ENCODE measurements at regions not wholly inside any gene's neighbourhood (a gene's known extent, or its start where the extent isn't known, plus 50 kb on each side); places are given as distances from the start of the nearest gene placed in this dataset.

DNA sequence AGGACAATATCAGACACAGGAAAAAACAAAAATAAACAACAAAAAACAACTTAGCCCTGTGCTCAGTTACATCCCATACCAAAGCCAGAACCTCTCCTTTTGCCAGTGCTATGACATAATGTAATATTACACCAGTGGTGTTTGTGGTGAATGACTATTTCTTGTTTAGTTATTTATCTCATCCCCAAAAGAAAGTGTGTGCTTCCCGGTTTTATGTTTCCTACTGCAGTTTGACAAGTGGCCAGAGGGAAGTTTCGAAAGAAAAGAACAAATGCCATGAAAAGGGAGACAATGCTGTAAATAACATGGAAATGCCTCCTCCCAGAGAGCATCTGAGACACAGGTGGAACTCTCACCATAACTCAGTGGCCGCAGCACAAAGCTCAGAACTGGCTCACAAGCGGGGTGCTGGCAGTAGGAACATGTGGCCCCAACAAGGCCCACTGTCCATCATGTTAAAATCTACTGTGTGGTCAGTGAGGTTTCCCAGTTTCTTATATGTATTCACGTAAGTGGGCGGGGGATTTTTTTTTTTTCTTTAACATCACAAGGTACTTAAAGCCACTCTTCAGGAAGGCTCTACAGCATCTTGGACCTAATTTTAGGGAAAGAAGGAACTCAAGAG, 158.2 kb downstream of the BARHL2 start:
- DNase-seq = no peak

DNA sequence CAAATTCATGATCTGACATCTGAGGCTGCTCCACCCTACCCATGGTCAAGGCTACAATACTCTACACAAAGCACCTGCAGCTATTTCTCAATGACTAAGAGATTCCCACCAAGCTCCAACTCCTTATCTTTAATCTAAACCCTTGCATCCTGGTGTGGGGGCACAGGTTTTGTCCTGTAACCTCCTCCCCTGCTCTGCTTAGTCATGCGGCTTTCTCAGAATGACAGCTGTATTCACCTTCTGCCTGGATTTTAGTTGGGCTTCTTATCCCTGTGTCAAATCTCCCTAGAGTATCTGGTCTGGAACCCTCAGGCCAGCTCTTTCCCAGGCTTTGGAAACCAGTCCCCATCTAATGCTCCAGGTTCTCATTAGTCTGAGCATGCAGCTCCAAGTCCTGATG, 159.0 kb downstream of the BARHL2 start:
- no peak for DNase-seq

DNA sequence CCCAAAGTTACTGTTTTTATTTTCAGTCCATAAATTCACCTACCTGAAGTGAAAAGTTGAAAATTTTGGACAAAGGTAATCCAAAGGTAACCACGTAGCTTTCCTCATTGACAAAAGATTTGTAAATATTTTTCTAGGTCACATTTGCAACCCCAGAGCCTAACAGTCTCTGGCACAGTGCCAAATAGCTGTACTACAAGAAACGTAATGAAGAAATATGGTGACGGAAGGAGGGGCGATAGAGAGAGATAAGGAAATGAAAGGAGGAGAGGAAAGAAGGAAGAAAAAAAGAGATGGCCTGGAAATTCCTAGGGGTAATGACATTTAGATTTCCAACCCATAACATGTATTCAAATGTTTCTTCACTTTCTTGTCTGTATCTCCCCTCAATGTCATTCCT, 159.4 kb downstream of the BARHL2 start:
- DNase-seq = no peak

DNA sequence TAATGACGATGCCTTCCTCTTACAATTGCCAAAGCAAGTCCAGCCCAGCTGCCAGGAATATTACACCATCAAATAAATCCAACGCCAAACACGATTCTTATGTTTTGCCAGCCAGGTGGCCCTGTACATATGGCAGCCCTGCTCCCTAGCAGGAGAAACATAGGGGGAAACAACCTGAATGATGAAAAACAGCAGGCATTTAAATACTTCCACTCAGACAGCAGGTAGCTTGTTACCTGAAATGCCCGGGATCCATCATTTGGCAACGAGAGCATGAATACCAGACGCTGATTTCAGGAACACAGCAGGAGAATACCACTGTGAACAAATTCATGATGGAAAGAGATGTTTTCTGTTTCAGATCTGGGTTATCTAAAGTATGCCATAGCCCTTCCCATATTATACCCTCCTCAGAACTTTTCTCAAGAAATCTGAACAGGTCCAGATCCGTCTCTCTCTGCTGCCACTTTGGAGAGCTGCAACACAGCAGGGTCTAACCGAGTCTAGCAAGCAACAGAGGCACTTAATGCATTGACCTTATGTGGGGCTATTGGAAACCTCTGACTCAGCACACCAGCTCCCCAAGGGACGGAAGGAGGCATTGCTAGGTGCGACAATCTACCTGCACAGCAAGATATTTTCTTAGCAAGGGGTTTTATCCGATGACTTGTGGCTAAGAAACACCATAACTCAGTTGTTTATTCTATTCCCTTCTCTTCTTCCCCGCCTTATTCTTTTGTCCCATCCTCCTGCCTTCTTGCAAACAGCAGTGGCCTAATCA, 166.3 kb downstream of the BARHL2 start:
- no peak for DNase-seq

DNA sequence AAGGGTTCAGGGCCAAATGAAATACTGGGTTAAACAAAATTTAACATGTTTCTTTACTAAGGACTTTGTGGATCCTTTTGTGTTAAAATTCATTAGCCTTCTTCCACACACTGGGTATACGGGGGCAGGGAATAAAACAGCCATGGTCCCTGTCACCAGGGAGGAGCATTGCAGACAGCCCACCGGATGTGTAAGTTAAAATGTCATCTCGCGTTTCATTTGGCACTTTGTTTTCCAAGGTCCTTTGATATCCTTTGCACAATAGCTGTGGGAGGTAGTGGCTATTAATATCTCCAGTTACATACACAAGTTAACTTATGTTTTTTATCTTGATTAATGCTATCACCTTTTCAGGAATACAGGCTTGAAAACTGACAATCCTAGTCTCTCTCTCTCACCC, 172.7 kb downstream of the BARHL2 start:
- no peak for DNase-seq

DNA sequence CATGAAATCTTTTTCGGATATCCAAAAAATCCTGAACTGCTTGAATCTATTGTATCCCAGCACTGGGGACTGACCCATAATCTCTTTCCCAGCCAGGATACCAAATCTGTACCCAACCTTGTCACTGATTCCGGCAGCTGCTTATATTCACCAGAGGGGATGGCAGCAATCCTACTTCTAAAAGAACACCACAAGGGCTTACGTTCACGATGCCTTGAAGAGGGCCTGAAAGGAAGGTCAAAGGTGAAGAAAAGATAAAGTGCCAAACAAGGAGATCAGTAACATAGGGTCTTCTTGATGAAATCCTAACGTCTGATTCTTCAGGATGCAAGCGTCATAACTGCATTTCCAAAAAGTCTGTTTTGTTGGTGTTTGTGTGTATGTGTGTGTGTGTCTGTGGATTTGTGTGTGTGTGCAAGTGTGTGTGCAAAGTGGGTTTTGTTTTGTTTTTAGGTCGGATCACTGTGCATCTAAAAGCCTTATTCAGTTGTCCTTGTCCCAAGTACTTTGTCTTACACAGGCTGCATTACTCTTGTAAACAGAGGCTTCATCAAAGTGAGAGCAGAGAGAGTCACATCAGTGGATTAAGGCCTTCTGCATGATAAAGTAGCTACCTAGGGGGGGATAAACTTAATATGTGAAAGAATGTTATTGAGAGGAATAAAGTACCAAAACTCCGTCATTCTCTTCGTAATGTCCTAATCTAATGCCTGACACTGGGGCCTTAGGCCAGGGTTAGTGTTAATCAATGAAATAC, 179.3 kb downstream of the BARHL2 start:
- no peak for DNase-seq

DNA sequence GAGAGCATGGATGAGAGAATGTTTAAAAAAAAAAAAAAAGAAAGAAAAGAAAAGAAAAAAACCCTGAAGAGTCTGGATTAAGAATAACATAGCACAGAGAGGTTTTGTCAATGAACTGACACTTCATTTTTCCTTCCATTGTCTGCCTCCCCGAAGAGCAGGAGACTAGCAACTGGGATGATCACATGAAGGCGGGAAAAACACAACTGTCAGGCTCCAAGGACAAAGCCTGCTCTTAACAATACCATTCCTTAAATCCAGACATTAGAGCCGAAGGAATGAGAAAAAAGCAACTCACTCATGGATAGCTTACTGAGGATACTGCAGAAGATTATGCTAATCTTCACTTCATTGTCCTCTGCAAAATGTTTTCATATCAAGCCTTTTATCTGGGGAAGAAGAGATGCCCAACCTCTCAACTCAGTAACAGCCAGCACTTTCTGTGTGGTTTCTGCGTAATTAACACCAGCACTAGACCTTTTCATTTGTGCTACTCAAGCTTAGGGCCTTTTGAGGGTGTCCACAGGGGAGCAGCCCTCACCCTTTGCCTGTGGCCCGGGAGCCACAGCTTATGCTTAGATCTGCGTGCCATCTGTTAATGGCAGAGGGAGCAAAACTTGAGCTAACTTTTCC, 182.3 kb downstream of the BARHL2 start:
- no peak for DNase-seq

DNA sequence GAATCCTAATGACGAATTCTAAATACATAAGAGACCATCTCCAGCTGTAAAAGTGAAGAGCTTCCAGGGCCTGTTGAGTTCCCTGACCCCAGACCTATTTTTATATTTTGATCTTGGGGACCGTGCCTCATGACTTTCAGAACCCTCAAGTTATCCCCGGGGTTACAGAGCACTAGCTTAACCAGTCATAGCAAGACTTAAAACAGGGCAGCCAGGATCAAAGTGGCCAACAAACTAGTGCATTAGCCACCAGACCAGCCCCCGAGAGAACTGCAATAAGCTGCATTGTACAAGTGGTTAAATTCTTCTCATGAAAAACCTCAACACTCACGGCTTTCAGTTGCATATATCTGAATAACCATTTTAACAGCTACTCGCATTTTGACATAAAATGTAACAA, 183.0 kb downstream of the BARHL2 start:
- no peak for DNase-seq

DNA sequence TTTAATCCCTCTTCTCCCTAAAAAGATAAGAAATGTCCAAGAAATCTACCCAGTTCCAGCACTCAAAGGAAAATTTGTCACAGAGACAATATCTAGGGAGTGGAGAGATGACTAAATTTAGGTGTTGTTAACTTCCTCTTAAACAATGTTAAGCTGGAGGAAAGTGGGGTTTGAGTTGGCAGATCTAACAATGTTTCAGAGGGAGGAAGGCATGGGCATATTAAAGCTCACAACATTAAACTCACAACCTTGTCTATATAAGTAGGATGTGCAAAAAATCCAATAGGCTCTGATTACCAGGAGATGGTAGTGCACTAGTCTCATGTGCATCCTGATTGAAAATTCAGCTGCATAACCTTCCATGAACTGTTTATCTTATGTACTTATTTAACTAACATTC, 190.1 kb downstream of the BARHL2 start:
- no peak for DNase-seq

DNA sequence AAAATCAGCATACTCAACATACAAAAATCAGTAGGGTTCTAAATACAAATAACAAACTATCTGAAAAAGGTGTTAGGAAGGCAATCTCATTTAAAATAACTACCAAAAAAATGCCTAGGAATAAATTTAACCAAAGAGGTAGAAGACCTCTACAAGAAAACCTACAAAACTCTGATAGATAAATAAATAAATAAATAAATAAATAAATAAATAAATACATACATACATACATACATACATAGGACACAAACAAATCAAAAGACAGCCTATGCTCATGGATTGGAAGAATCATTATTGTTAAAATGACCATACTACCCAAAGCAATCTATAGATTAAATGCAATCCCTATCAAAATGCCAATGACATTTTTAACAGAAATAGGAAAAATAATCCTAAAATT, 194.7 kb downstream of the BARHL2 start:
- no peak for DNase-seq

DNA sequence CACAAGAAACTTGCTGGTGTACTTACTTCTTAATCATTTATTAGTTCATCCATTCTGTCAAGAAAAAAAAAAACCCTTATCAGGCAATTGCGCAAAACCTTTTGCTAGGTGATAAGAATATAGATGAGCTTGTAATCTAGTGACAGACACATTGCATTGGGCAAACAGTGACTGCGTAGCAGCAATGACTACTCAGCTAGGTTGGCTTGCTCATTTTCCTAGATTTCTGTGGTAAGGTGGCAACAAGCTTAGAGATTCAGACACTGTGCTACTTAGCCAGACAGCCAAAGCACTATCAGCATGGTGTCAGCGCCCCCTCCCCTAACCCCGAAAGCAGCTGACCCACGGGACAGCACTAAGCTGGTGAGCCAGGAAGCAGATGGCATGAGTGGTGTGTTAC, 203.1 kb downstream of the BARHL2 start:
- no peak for DNase-seq

DNA sequence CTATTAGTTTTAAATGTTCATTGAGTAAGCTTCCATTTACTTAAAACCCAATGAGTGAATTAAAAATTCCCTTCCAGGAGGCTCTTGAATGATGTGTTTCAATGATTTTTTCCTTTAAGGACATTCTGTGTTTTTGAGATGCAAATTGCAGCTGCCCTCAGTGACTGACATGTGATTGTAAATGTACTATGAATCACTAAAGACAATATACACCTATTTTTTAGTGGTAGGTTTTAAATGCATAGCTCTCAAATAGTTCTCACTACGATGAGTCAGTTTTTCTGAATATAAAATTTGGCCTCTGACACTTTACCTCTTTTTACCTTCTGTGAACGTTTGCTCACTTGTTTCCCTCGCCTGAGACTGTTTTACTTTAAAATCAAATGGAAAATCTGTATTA, 204.7 kb downstream of the BARHL2 start:
- DNase-seq = no peak

DNA sequence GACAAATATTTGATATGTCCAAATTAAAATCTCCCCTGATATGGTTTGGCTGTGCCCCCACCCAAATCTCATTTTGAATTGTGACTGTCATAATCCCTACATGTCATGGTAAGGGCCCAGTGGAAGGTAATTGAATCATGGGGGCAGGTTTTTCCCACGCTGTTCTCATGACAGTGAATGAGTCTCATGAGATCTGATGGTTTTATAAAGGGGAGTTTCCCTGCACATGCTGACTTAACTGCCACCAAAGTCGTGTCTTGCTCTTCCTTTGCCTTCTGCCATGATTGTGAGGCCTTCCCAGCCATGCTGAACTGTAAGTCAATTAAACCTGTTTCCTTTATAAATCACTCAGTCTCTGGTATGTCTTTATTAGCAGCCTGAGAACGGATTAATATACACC, 207.0 kb downstream of the BARHL2 start:
- no peak for DNase-seq

DNA sequence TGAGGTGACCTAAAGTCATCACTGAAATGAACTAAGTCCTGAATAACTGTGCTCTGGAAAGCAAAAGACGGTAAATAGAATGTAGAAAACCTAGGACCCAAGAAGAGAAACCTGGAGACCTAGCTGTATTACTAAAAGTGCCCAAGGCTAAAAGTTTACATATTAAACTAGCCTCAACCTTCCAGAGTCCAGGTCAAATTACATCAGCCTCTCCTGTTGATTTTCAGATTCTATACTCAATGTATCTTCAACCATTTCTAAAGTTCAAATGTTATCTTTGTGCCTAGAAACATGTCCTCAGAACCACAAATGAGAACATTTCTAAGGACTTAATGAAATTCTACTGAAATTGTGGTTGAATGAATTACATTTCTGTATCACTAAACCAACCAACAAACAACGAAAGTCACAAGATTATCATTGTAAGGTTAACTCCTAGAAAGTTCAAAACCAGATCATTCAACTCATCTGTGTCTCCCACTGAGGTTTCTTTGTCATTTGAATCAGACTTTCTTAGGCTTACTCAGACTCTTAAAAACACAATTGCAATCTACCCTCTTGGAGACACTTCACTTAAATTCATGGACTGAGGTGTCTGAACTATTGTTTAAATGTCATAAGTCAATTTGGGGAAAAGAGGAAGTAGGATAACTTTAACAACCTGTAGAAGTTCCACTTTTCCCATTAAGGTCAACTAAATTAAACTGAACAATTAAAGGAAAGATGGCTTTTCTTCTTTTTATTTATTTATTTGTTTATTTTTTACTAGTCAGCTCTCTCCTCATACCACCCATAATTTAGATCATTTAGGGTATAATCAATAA, 207.7 kb downstream of the BARHL2 start:
- DNase-seq = no peak

DNA sequence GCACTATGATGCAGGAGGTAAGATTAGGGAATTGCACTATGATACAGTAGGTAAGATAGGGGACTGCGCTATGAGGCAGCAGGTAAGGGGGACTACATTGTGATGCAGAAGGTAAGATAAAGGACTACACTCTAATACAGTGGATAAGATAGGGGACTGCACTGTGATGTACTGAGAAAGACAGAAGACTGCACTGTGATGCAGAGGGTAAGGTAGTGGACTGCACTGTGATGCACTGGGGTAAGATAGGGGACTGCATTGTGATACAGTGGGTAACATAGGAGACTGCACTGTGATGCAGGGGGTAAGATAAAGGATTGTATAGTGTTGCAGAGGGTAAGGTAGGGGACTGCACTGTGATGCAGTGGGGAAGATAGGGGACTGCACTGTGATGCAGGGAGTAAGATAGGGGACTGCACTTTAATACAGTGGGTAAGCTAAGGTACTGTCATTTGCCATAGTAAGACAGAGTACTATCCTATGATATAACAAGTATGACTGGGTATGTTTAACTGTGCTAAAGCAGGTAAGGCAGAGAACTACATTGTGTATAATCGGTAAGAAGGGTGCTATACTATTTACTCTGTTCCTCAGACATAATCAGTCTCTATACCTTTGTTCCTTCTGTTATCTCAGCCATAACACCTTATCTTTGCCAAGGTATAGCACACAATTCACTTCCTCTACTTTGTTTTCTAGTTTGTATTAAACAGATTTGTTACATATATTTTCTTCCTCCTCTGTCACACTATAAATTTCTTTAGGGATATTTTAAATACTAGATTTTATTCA, 208.5 kb downstream of the BARHL2 start:
- no peak for DNase-seq

DNA sequence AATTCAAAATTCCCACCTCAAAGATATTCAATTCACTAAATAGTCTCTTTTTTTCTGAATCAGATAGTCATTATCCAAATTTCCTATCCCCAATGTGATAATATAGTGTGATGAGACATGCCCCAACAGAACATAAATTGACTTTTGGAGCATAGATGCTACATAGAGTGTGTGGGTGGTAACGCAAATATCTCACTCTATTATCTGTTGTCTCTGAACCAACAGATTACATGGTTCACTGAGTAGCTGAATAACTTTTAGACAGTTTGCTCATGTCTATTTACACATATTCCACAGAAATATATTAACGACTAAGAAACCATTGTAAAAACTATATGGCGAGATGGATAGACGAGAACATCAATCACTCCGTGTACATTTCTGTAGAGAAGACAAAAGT, 209.9 kb downstream of the BARHL2 start:
- no peak for DNase-seq

DNA sequence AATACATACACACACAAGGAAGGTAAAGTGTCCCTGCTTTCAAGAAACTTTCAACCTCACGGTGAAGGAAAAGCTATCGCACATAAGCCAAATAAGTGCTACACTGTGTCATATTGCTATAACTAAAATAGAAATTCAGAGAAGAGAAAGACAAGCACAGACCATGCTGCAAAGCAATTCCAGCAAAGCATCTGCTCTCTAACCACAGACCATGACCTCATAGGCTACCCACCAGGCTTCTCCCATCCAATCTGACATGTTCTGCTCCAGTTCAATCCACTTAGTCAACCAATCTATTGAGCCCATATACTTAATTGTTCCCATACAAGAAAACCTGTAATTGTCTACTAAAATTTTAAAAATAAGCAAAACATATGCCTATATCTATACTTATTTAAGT, 211.3 kb downstream of the BARHL2 start:
- DNase-seq = no peak

DNA sequence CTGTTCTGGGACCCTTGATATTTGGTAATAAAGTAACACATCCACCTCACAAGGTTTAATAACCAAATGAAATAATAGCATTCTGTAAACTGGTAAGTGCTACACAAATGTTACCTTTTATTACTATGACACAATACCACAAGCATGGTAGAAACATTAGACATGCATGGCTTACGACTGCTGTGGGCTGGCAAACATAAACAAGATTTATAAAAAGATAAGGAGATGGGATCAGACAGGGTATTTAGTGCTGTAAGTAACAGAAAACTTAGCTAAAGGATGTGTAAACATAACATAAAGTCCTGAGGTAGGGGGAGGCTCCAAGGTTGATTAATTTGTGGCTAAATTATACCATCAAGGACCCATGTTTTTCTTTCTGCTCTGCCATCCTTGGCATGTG, 212.6 kb downstream of the BARHL2 start:
- DNase-seq = no peak

DNA sequence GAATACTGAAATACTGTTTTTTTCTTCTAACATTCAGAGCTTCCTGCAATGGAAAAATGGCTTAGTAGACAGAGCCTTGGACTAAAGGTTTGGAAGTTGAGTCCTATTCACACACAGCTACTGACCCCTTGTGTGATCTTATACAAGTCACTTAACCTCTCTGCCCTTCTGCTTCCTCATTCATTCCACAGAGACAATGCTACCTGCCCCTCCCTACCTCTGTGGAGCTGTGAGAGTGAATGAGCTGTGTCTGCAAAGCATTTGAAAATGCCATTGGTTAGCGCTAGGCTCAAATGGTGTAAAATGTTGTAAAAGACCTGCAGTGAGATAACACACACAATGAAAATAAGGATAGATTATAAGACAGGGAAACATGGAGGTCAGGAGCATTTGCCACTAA, 214.4 kb downstream of the BARHL2 start:
- no peak for DNase-seq

DNA sequence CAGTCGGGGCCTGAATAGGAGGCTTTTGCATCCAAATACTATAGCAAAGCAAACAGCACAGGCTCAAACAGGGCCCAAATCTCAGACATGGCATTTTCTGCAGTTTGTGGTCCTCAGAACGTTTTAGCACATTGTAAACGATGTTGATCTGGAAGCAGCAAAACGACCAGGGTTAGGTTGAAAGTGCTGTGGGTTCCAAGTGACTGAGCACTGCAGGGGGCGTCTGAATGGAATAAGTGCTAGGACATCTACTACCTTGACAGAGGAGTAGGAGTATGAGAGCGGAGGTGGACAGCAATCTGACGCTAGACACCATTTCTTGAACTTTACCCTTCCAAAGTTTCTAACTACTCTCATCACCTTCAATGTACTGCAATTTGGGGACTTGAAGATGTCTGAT, 214.9 kb downstream of the BARHL2 start:
- DNase-seq = no peak

DNA sequence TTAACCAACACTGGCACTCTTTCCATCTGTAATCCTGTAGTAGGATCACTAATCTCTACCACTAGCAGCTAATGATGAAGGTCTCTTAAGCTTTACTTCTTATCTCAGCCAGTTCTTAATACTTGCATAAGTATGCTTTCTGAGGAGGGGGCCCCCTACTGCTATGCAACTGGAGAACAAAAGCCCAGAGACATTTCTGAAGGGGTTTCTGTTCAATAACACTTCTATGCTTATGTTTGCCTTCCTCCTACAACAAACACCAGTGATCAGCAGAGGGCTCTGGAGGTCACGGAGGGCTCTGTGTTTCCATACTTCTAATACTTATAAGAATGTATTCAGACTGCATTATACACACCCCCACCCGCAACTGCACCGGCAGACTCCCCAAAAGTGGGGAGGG, 215.8 kb downstream of the BARHL2 start:
- no peak for DNase-seq

DNA sequence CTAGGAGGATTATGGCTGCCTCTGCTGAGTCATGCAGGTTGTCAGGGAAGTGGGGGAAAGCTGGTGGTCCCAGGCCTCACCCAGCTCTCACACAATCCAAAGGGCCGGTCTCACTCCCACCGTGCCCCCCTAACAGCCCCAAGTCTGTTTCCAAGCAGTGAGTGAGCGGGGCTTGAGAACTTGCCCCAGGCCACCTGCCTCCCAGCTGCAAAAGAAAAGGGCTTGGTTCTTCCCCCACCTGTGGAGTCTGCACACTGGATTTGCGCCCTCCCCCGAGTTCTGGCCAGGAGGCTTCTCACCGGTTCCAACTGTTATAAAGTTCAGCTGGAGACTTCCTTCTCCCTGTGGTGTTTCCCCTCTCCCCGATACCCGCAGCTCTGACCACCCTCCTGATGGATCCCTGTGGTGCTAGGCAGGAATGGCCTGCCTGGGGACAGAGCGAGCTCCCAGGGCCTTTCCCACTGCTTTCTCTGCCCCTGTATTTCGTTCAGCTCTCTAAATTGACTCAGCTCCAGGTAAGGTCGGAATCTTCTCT, 222.3 kb downstream of the BARHL2 start:
- DNase-seq = no peak

Measured in stimulated activated CD4-positive, alpha-beta T cell treated with anti-CD3 and anti-CD28 coated beads, Interleukin-2, amount 100 ng/mL, for 24 hours (primary cell).